Ascending aorta (tissue), 2 donors: ENCODE measurements at regions not wholly inside any gene's neighbourhood (a gene's known extent, or its start where the extent isn't known, plus 50 kb on each side); places are given as distances from the start of the nearest gene placed in this dataset.
"Not testable (repeated sequence)": the region's sequence is repeated elsewhere in the genome, so short reads cannot be mapped to it uniquely, and the experiment has no call there.

Source experiments
- DNase-seq, 2 donors: peaks; one replicate each; pipeline ENCODE4 v3.0.0-alpha.2; 2019; ENCODE audit warnings: low spot score in 2 of 2
- H3K27ac ChIP-seq, 2 donors: fragments of 200-600 bp; sonication (generic); one replicate each; pipeline ENCODE4 v1.5.1; 2016 to 2017; ENCODE audit warnings: mild to moderate bottlenecking in 1 of 2
- H3K27me3 ChIP-seq: fragments of 200-600 bp; sonication (generic); one replicate; pipeline ENCODE4 v1.5.1; 2017
- H3K36me3 ChIP-seq, 2 donors: fragments of 200-600 bp; sonication (generic); one replicate each; pipeline ENCODE4 v1.5.1; 2016
- H3K4me1 ChIP-seq, 2 donors: fragments of 200-600 bp; sonication (generic); one replicate each; pipeline ENCODE4 v1.5.1; 2016 to 2017; ENCODE audit warnings: mild to moderate bottlenecking in 1 of 2
- H3K4me3 ChIP-seq, 2 donors: fragments of 200-600 bp; sonication (generic); one replicate each; pipeline ENCODE4 v1.5.1; 2016 to 2017; ENCODE audit warnings: mild to moderate bottlenecking in 1 of 2
- H3K9me3 ChIP-seq, 2 donors: fragments of 200-600 bp; sonication (generic); one replicate each; pipeline ENCODE4 v1.5.1; 2016
- CTCF ChIP-seq, 3 experiments: fragments of 200-600 bp in 2 of 3; fragments of 450-650 bp in 1 of 3; sonication (generic) in 2 of 3; IDR thresholded peaks; one replicate each; pipeline ENCODE4 v1.5.1; 2016 to 2019; ENCODE audit warnings: antibody characterized with exemption in 3 of 3, mild to moderate bottlenecking in 1 of 3, moderate library complexity in 1 of 3
- intact Hi-C: fragments of 100-400 bp; cut with DNase I; formaldehyde crosslinking; loops from one replicate; pipeline ENCODE4 v1.15.1; 2023

- no peak overlapping the region for H3K4me3 ChIP-seq
- H3K27ac ChIP-seq = no peak overlapping the region
- no peaks in the 10 kb centered on the region for H3K4me1 ChIP-seq
- no peaks in the 10 kb centered on the region for H3K9me3 ChIP-seq
- no peaks in the 10 kb centered on the region for H3K27me3 ChIP-seq
- intact Hi-C loops = no loop called here
- no peaks in the 10 kb centered on the region for H3K36me3 ChIP-seq
- no peak for TF ChIP-seq CTCF (IDR thresholded peaks at IDR 0.05)
- no peak for DNase-seq
Measured at GRCh38 chr2:83280391-83280790, 1178.7 kb downstream of the SUCLG1 start.

GRCh38 chr2:83273322-83273721 lies 1185.8 kb downstream of the SUCLG1 start:
- no peak for DNase-seq
- no peaks in the 10 kb centered on the region for H3K27me3 ChIP-seq
- no peaks in the 10 kb centered on the region for H3K4me1 ChIP-seq
- H3K9me3 ChIP-seq = no peaks in the 10 kb centered on the region
- no peak overlapping the region for H3K4me3 ChIP-seq
- intact Hi-C loops = no loop called here
- no peak overlapping the region for H3K27ac ChIP-seq
- no peak for TF ChIP-seq CTCF (IDR thresholded peaks at IDR 0.05)
- H3K36me3 ChIP-seq = no peaks in the 10 kb centered on the region

GRCh38 chr2:83261591-83262136 lies 1197.4 kb downstream of the SUCLG1 start:
- no peak overlapping the region for H3K4me3 ChIP-seq
- no peak for TF ChIP-seq CTCF (IDR thresholded peaks at IDR 0.05)
- DNase-seq = no peak
- no peak overlapping the region for H3K27ac ChIP-seq
- H3K27me3 ChIP-seq = no peaks in the 10 kb centered on the region
- H3K4me1 ChIP-seq = no peaks in the 10 kb centered on the region
- H3K36me3 ChIP-seq = no peaks in the 10 kb centered on the region
- H3K9me3 ChIP-seq = no peaks in the 10 kb centered on the region
- intact Hi-C loops = no loop called here

- intact Hi-C loops = no loop called here
- H3K27ac ChIP-seq = no peak overlapping the region
Measured at GRCh38 chr2:83253848-83254247, 1205.2 kb downstream of the SUCLG1 start.

GRCh38 chr2:83251321-83251872 lies 1207.7 kb downstream of the SUCLG1 start:
- H3K27me3 ChIP-seq = no peaks in the 10 kb centered on the region
- peaks cover 0 to 3% of the 10 kb centered on the region in 2 donors for H3K9me3 ChIP-seq
- no peak overlapping the region for H3K27ac ChIP-seq
- H3K36me3 ChIP-seq = no peaks in the 10 kb centered on the region
- DNase-seq = no peak
- no peaks in the 10 kb centered on the region for H3K4me1 ChIP-seq
- TF ChIP-seq CTCF (IDR thresholded peaks at IDR 0.05) = no peak
- intact Hi-C loops = no loop called here
- H3K4me3 ChIP-seq = no peak overlapping the region

More at GRCh38 chr2:83253848-83254247, 1205.2 kb downstream of the SUCLG1 start:
- no peaks in the 10 kb centered on the region for H3K27me3 ChIP-seq
- TF ChIP-seq CTCF (IDR thresholded peaks at IDR 0.05) = no peak
- H3K4me3 ChIP-seq = no peak overlapping the region
- peaks cover 0 to 3% of the 10 kb centered on the region in 2 donors for H3K9me3 ChIP-seq
- no peaks in the 10 kb centered on the region for H3K4me1 ChIP-seq
- H3K36me3 ChIP-seq = no peaks in the 10 kb centered on the region
- no peak for DNase-seq

GRCh38 chr2:83245806-83246537 lies 1213.1 kb downstream of the SUCLG1 start:
- intact Hi-C loops = not testable (repeated sequence)

More at GRCh38 chr2:83245806-83246537, 1213.1 kb downstream of the SUCLG1 start:
- not testable (repeated sequence) for H3K9me3 ChIP-seq, H3K27ac ChIP-seq, H3K36me3 ChIP-seq, DNase-seq, H3K27me3 ChIP-seq, H3K4me1 ChIP-seq, H3K4me3 ChIP-seq
